IPS-NIHi11 (cell line): ENCODE measurements at regions not wholly inside any gene's neighbourhood (a gene's known extent, or its start where the extent isn't known, plus 50 kb on each side); places are given as distances from the start of the nearest gene placed in this dataset.

Experiments used
- DNase-seq: peaks from one replicate; pipeline ENCODE4 v3.0.0; 2012; ENCODE audit warnings: mixed read lengths, low spot score

- no peak for DNase-seq
Measured at GRCh38 chr10:2173327-2173726, 436.0 kb upstream of the ADARB2 start.

- no peak for DNase-seq
Measured at GRCh38 chr10:2165771-2166460, 428.6 kb upstream of the ADARB2 start.

GRCh38 chr10:2150288-2150687, 413.0 kb upstream of the ADARB2 start:
- DNase-seq, result no peak

GRCh38 chr10:2145926-2146478, 408.7 kb upstream of the ADARB2 start:
- DNase-seq, result no peak

- no peak for DNase-seq
Measured at GRCh38 chr10:2145491-2145890, 408.2 kb upstream of the ADARB2 start.

- DNase-seq, result no peak
Measured at GRCh38 chr10:2144584-2144983, 407.3 kb upstream of the ADARB2 start.

- DNase-seq, result no peak
Measured at GRCh38 chr10:2143213-2143835, 406.0 kb upstream of the ADARB2 start.

- no peak for DNase-seq
Measured at GRCh38 chr10:2139746-2140145, 402.4 kb upstream of the ADARB2 start.

GRCh38 chr10:2137549-2138174, 400.3 kb upstream of the ADARB2 start:
- DNase-seq, result peak; percentile 44

- no peak for DNase-seq
Measured at GRCh38 chr10:2130705-2131305, 393.5 kb upstream of the ADARB2 start.

GRCh38 chr10:2128991-2129390, 391.7 kb upstream of the ADARB2 start:
- no peak for DNase-seq

- no peak for DNase-seq
Measured at GRCh38 chr10:2124135-2124534, 386.8 kb upstream of the ADARB2 start.

- no peak for DNase-seq
Measured at GRCh38 chr10:2122431-2123124, 385.3 kb upstream of the ADARB2 start.

GRCh38 chr10:2121929-2122328, 384.6 kb upstream of the ADARB2 start:
- DNase-seq, result no peak

GRCh38 chr10:2121315-2121714, 384.0 kb upstream of the ADARB2 start:
- DNase-seq, result no peak

- no peak for DNase-seq
Measured at GRCh38 chr10:2120746-2121145, 383.4 kb upstream of the ADARB2 start.

GRCh38 chr10:2119316-2119715, 382.0 kb upstream of the ADARB2 start:
- no peak for DNase-seq

- no peak for DNase-seq
Measured at GRCh38 chr10:2118201-2118600, 380.9 kb upstream of the ADARB2 start.

GRCh38 chr10:2117641-2118040, 380.3 kb upstream of the ADARB2 start:
- DNase-seq, result no peak

GRCh38 chr10:2111965-2112364, 374.6 kb upstream of the ADARB2 start:
- DNase-seq, result no peak

GRCh38 chr10:2108496-2108895, 371.2 kb upstream of the ADARB2 start:
- DNase-seq, result no peak

- no peak for DNase-seq
Measured at GRCh38 chr10:2106641-2107040, 369.3 kb upstream of the ADARB2 start.
